Kidney epithelial cell (primary cell): ENCODE measurements at regions not wholly inside any gene's neighbourhood (a gene's known extent, or its start where the extent isn't known, plus 50 kb on each side); places are given as distances from the start of the nearest gene placed in this dataset.

Source experiments
- DNase-seq: peaks from one replicate; pipeline ENCODE4 v3.0.0-alpha.2; 2010; ENCODE audit warnings: low read depth
- H3K27me3 ChIP-seq: 2 replicates; pipeline ENCODE4 v1.6.0; 2011; ENCODE audit warnings: low read length; ENCODE audit not compliant: control insufficient read depth, insufficient read depth
- H3K36me3 ChIP-seq: 2 replicates; pipeline ENCODE4 v1.5.1; 2011; ENCODE audit warnings: low read length; ENCODE audit not compliant: control insufficient read depth, insufficient read depth
- H3K4me3 ChIP-seq: 2 replicates; pipeline ENCODE4 v1.5.1; 2011; ENCODE audit warnings: low read depth, mild to moderate bottlenecking, control low read depth, low read length
- CTCF ChIP-seq: IDR thresholded peaks from 2 replicates; pipeline ENCODE4 v1.5.1; 2011; ENCODE audit warnings: mild to moderate bottlenecking, moderate library complexity, low read length, control low read depth, inconsistent platforms; ENCODE audit not compliant: insufficient read depth, poor library complexity, severe bottlenecking

GRCh38 chr9:86765746-86766430, 181.4 kb downstream of the GAS1 start:
- no peak for TF ChIP-seq CTCF
- no peak overlapping the region for H3K4me3 ChIP-seq
- H3K27me3 ChIP-seq = no peaks in the 10 kb centered on the region
- H3K36me3 ChIP-seq = no peaks in the 10 kb centered on the region
- no peak for DNase-seq

DNA sequence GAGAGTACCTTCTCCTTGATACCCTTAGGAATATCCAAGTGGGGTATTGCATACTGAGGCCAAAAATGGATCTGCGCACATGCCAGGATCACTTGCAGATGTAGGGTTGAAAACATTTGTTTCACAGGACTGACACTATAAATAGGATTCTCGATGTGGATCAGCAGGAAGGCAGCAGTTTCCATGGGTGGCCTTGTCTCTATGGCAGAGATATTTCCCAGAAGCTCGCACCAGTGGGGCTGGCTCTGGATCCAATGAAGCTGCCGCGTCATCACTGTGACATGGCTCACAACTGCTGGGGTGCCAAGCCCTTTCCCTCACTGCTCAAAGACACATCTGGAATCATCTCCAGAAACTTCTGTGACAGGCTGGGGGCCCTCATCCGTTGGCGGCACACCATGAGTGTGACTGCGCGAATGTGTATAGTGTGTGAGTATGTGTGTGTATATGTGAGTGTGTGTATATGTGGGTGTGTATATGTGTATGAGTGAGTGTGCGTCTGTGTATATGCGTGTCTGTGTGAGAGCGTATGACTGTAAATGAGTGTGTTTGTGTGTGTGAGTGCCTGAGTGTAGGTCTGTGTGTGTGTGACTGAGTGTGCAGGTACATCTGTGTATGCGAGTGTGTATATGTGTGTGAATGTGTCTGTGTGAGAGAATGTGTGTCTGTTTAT, 182.5 kb downstream of the GAS1 start:
- TF ChIP-seq CTCF = no peak
- Histone ChIP-seq H3K4me3 (no peak overlapping the region), H3K36me3 (no peaks in the 10 kb centered on the region), H3K27me3 (no peaks in the 10 kb centered on the region)
- no peak for DNase-seq

- DNase-seq = no peak
- no peak for TF ChIP-seq CTCF
- Histone ChIP-seq H3K27me3 (no peaks in the 10 kb centered on the region), H3K36me3 (no peaks in the 10 kb centered on the region), H3K4me3 (no peak overlapping the region)
Measured at GRCh38 chr9:86764221-86764624, 183.1 kb downstream of the GAS1 start.

DNA sequence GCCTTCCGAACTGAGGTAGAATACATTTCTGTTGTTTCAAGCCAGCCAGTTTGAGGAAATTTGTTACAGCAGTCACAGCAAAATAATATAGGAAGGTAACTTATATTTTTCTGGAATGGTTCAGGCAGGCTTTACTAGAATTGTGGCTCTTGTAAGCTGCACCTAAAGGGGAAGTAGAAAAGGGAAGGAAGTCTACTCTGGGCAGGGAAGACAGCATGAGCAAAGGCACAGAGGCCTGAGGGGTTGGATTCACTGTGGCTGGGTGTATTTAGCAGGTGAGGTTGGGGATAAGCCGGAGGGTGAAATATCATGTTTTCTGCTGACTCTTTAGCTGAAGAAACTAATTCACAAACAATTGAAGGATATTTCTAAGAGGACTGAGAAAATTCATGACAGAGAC, 183.5 kb downstream of the GAS1 start:
- Histone ChIP-seq H3K4me3 (no peak overlapping the region), H3K27me3 (no peaks in the 10 kb centered on the region), H3K36me3 (no peaks in the 10 kb centered on the region)
- no peak for TF ChIP-seq CTCF
- DNase-seq = no peak

DNA sequence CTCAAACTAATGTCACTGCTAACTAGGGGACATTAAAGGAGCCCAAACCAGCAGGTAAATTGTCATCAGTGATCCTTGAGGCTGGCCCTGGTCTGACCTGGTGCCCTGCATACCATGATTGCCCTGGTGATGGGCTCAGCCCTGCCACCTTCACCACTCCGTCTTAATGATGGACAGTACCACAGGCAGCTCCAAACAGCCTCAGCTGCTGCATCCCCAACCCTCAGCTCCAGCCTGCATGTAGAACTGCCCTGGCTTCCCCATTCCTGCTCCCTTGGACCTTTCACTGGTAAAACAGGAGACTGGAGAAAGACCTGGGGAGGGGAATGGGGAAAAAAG, 190.0 kb downstream of the GAS1 start:
- Histone ChIP-seq H3K36me3 (no peaks in the 10 kb centered on the region), H3K4me3 (no peak overlapping the region), H3K27me3 (no peaks in the 10 kb centered on the region)
- no peak for TF ChIP-seq CTCF
- no peak for DNase-seq
